ENCODE measurements at regions not wholly inside any gene's neighbourhood (a gene's known extent, or its start where the extent isn't known, plus 50 kb on each side); places are given as distances from the start of the nearest gene placed in this dataset.

DNA sequence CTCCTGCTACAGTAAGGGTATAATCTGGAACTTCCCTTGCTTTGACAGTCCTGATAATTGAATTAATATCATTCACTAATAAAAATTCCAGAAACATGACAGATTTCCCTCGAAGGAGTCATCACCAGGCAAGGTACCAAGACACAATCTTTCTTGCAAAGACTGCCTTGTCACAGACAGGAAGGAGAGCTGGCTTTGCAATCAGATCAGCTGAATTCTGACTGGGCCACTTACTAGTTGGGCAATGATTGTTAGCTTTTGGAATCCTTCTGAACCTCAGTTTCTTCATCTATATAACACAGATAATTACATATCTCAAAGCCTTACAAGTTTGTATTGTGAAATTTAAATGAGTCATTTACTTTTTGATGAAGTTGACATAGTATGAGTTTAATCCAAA, 344.2 kb downstream of the RFPL4B start:
- TF ChIP-seq, protein P1, sequence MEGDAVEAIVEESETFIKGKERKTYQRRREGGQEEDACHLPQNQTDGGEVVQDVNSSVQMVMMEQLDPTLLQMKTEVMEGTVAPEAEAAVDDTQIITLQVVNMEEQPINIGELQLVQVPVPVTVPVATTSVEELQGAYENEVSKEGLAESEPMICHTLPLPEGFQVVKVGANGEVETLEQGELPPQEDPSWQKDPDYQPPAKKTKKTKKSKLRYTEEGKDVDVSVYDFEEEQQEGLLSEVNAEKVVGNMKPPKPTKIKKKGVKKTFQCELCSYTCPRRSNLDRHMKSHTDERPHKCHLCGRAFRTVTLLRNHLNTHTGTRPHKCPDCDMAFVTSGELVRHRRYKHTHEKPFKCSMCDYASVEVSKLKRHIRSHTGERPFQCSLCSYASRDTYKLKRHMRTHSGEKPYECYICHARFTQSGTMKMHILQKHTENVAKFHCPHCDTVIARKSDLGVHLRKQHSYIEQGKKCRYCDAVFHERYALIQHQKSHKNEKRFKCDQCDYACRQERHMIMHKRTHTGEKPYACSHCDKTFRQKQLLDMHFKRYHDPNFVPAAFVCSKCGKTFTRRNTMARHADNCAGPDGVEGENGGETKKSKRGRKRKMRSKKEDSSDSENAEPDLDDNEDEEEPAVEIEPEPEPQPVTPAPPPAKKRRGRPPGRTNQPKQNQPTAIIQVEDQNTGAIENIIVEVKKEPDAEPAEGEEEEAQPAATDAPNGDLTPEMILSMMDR (IDR thresholded peaks at IDR 0.05; ENCODE audit: extremely low read depth in 1 of 2, insufficient read depth in 1 of 2, low read depth in 1 of 2, low read length in 2 of 2): no peak
- TF ChIP-seq MYC (IDR thresholded peaks at IDR 0.05; ENCODE audit: low read depth, low read length): no peak
- TF ChIP-seq, protein P2, sequence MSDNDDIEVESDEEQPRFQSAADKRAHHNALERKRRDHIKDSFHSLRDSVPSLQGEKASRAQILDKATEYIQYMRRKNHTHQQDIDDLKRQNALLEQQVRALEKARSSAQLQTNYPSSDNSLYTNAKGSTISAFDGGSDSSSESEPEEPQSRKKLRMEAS (IDR thresholded peaks at IDR 0.05; ENCODE audit: insufficient read depth, insufficient read length): no peak
- no peak for TF ChIP-seq POLR2A (IDR thresholded peaks at IDR 0.05; ENCODE audit: low read depth, low read length)
- peak; percentile 71 for TF ChIP-seq FOS (IDR thresholded peaks at IDR 0.05; ENCODE audit: borderline replicate concordance, insufficient read depth, low read length)
- no peak for TF ChIP-seq POLR2AphosphoS5 (IDR thresholded peaks at IDR 0.05; ENCODE audit: insufficient read depth, low read depth, low read length)
- peak; percentile 53 for TF ChIP-seq GATA2 (IDR thresholded peaks at IDR 0.05; ENCODE audit: insufficient read depth, insufficient read length, low read depth, low read length)

Data from endothelial cell of umbilical vein (primary cell).